H1 (cell line): ENCODE measurements at regions not wholly inside any gene's neighbourhood (a gene's known extent, or its start where the extent isn't known, plus 50 kb on each side); places are given as distances from the start of the nearest gene placed in this dataset.
A peak's percentile ranks its signal among the peaks of the same experiment; 100 is the strongest.

Experiments
- CTCF ChIA-PET: fragments of 300-600 bp; sonication (Branson Sonifier 250); formaldehyde crosslinking; loops from one replicate; lab custom pipeline; 2021; ENCODE audit not compliant: partially characterized antibody; lab: Charles Lee
- POLR2A ChIA-PET: fragments of 300-600 bp; sonication (Branson Sonifier 250); formaldehyde crosslinking; loops from one replicate; lab custom pipeline; 2021; ENCODE audit warnings: inconsistent platforms; ENCODE audit not compliant: partially characterized antibody; lab: Charles Lee
- DNase-seq, 2 experiments: peaks; one replicate each; pipeline versions ENCODE4 v3.0.0 to v3.0.0-alpha.2; 2010 to 2022; ENCODE audit warnings: low spot score in 2 of 2, low read depth in 1 of 2, mixed read lengths in 1 of 2
- FAIRE-seq: peaks from 2 replicates; lab custom pipeline; 2011; peaks lifted over from hg19 to GRCh38; lab: Jason Lieb, UNC
- H2AFZ ChIP-seq: 2 replicates; pipeline ENCODE4 v1.8.1; 2012; ENCODE audit warnings: low read length, inconsistent platforms
- H2AK5ac ChIP-seq: 2 replicates; pipeline ENCODE4 v1.6.1; 2013; ENCODE audit warnings: low read depth, low read length
- H2BK120ac ChIP-seq: replicated peaks from 2 replicates; pipeline ENCODE3; 2013; ENCODE audit warnings: low read depth, low read length, inconsistent platforms
- H2BK12ac ChIP-seq: 2 replicates; pipeline ENCODE4 v1.6.1; 2013; ENCODE audit warnings: low read depth, low read length
- H2BK15ac ChIP-seq: 2 replicates; pipeline ENCODE4 v1.6.1; 2013; ENCODE audit warnings: low read length
- H2BK20ac ChIP-seq: 2 replicates; pipeline ENCODE4 v1.6.1; 2013; ENCODE audit warnings: low read length
- H2BK5ac ChIP-seq: 2 replicates; pipeline ENCODE4 v1.6.1; 2013; ENCODE audit warnings: low read depth, low read length
- H3K14ac ChIP-seq: 2 replicates; pipeline ENCODE4 v1.6.1; 2013; ENCODE audit warnings: inconsistent platforms; ENCODE audit not compliant: insufficient read length
- H3K18ac ChIP-seq: 2 replicates; pipeline ENCODE4 v1.6.1; 2013; ENCODE audit warnings: low read length; ENCODE audit errors: extremely low read depth
- H3K23ac ChIP-seq: 2 replicates; pipeline ENCODE4 v1.6.1; 2013; ENCODE audit warnings: inconsistent platforms; ENCODE audit not compliant: insufficient read length
- H3K23me2 ChIP-seq: 2 replicates; pipeline ENCODE4 v1.6.1; 2013; ENCODE audit warnings: low read depth, low read length
- H3K27ac ChIP-seq: 2 replicates; pipeline ENCODE4 v1.6.1; 2011; ENCODE audit warnings: low read depth, low read length, inconsistent platforms
- H3K27me3 ChIP-seq, 4 experiments: replicated peaks in 1 of 4; 1 replicate in 1 of 4; 2 replicates in 3 of 4; pipeline versions ENCODE4 v1.6.1 to v1.8.1; 2011 to 2013; ENCODE audit warnings: low read length in 3 of 4, mild to moderate bottlenecking in 3 of 4, inconsistent platforms in 2 of 4, mixed read lengths in 2 of 4, moderate library complexity in 1 of 4; ENCODE audit not compliant: control insufficient read depth in 3 of 4, insufficient read depth in 3 of 4; ENCODE audit errors: extremely low read depth in 1 of 4
- H3K36me3 ChIP-seq, 4 experiments: 2 replicates each; pipeline versions ENCODE4 v1.6.1 to v1.8.1; 2011 to 2013; ENCODE audit warnings: mild to moderate bottlenecking in 4 of 4, low read length in 3 of 4, moderate library complexity in 2 of 4, control low read depth in 1 of 4, inconsistent platforms in 1 of 4; ENCODE audit not compliant: insufficient read depth in 4 of 4, control insufficient read depth in 2 of 4
- H3K4ac ChIP-seq: replicated peaks from 2 replicates; pipeline ENCODE3; 2013; ENCODE audit warnings: low read length, low read depth, mixed read lengths, inconsistent platforms; ENCODE audit not compliant: insufficient read length
- H3K4me1 ChIP-seq, 4 experiments: replicated peaks in 1 of 4; 1 replicate in 1 of 4; 2 replicates in 3 of 4; pipeline versions ENCODE4 v1.6.1 to v1.8.1; 2011 to 2013; ENCODE audit warnings: low read length in 3 of 4, inconsistent platforms in 2 of 4, mixed read lengths in 1 of 4; ENCODE audit not compliant: insufficient read depth in 4 of 4, control insufficient read depth in 3 of 4
- H3K4me2 ChIP-seq, 2 experiments: 2 replicates each; pipeline versions ENCODE4 v1.6.1 to v1.8.1; 2011 to 2013; ENCODE audit warnings: low read depth in 2 of 2, low read length in 2 of 2, control low read depth in 1 of 2, inconsistent platforms in 1 of 2, mild to moderate bottlenecking in 1 of 2; ENCODE audit not compliant: insufficient read depth in 1 of 2
- H3K4me3 ChIP-seq, 4 experiments: fragments of 200-600, 300-600 bp in 1 of 4; sonication (generic), shearing (Covaris generic), sonication (Bioruptor Twin) in 1 of 4; 2 replicates each; pipeline versions ENCODE4 v1.5.1 to v1.8.1; 2011 to 2016; ENCODE audit warnings: low read length in 4 of 4, low read depth in 3 of 4, control low read depth in 2 of 4, inconsistent platforms in 2 of 4, mild to moderate bottlenecking in 2 of 4, mixed read lengths in 1 of 4, moderate library complexity in 1 of 4; ENCODE audit not compliant: insufficient read depth in 2 of 4; ENCODE audit errors: extremely low read depth in 1 of 4
- H3K56ac ChIP-seq: replicated peaks from 2 replicates; pipeline ENCODE3; 2013; ENCODE audit warnings: low read depth, mild to moderate bottlenecking, mixed read lengths, low read length, inconsistent platforms; ENCODE audit not compliant: insufficient read length
- H3K79me1 ChIP-seq: 2 replicates; pipeline ENCODE4 v1.6.1; 2013; ENCODE audit warnings: low read depth, low read length, control low read depth
- H3K79me2 ChIP-seq, 2 experiments: 2 replicates each; pipeline versions ENCODE4 v1.6.1 to v1.8.1; 2012 to 2013; ENCODE audit warnings: low read length in 2 of 2, mild to moderate bottlenecking in 2 of 2, inconsistent platforms in 1 of 2; ENCODE audit not compliant: insufficient read depth in 2 of 2, control insufficient read depth in 1 of 2
- H3K9ac ChIP-seq, 4 experiments: replicated peaks in 1 of 4; 1 replicate in 1 of 4; 2 replicates in 3 of 4; pipeline versions ENCODE4 v1.6.1 to v1.8.1; 2011 to 2013; ENCODE audit warnings: low read depth in 3 of 4, low read length in 3 of 4, control low read depth in 2 of 4, mild to moderate bottlenecking in 2 of 4, moderate library complexity in 2 of 4, inconsistent platforms in 1 of 4; ENCODE audit errors: extremely low read depth in 1 of 4
- H3K9me3 ChIP-seq, 2 experiments: 2 replicates each; pipeline versions ENCODE4 v1.6.1 to v1.8.1; 2012 to 2013; ENCODE audit warnings: mild to moderate bottlenecking in 2 of 2, moderate library complexity in 2 of 2, control low read depth in 1 of 2, inconsistent platforms in 1 of 2, low read depth in 1 of 2, low read length in 1 of 2, mixed read lengths in 1 of 2; ENCODE audit not compliant: insufficient read depth in 2 of 2
- H4K20me1 ChIP-seq, 2 experiments: replicated peaks in 1 of 2; 2 replicates each; pipeline versions ENCODE3 to v1.8.1; 2011 to 2013; ENCODE audit warnings: inconsistent platforms in 2 of 2, low read length in 2 of 2, mild to moderate bottlenecking in 1 of 2; ENCODE audit not compliant: insufficient read depth in 2 of 2, control insufficient read depth in 1 of 2
- H4K5ac ChIP-seq: 2 replicates; pipeline ENCODE4 v1.6.1; 2013; ENCODE audit warnings: low read length, low read depth, mixed read lengths, inconsistent platforms; ENCODE audit not compliant: insufficient read length
- H4K8ac ChIP-seq: 2 replicates; pipeline ENCODE4 v1.8.0; 2013; ENCODE audit warnings: mild to moderate bottlenecking, moderate library complexity, low read length, inconsistent platforms; ENCODE audit not compliant: insufficient read depth; ENCODE audit errors: extremely low read depth
- H4K91ac ChIP-seq: replicated peaks from 2 replicates; pipeline ENCODE3; 2013; ENCODE audit warnings: low read length, mixed read lengths, inconsistent platforms; ENCODE audit not compliant: insufficient read length
- ATF2 ChIP-seq: IDR thresholded peaks from 2 replicates; pipeline ENCODE4 v1.6.1; 2012; ENCODE audit warnings: low read length, inconsistent platforms
- BRCA1 ChIP-seq: IDR thresholded peaks from 2 replicates; pipeline ENCODE4 v1.6.1; 2012; ENCODE audit warnings: low read depth, low read length, improper control_type of control experiment
- CTCF ChIP-seq, 3 experiments: IDR thresholded peaks; 1 replicate in 2 of 3; 2 replicates in 1 of 3; pipeline versions ENCODE4 v1.5.1 to v1.6.1; 2011; ENCODE audit warnings: low read length in 3 of 3, mild to moderate bottlenecking in 3 of 3, inconsistent platforms in 2 of 3, low read depth in 1 of 3, moderate library complexity in 1 of 3; ENCODE audit not compliant: insufficient read depth in 1 of 3; ENCODE audit errors: control extremely low read depth in 1 of 3
- HDAC6 ChIP-seq: IDR thresholded peaks from one replicate; pipeline ENCODE4 v1.7.1; 2012; ENCODE audit warnings: low read depth, mild to moderate bottlenecking, inconsistent platforms, low read length, moderate library complexity
- RXRA ChIP-seq: IDR thresholded peaks from 2 replicates; pipeline ENCODE4 v1.6.1; 2011; ENCODE audit warnings: low read depth, mild to moderate bottlenecking, low read length, moderate library complexity; ENCODE audit not compliant: insufficient read depth
- TAF7 ChIP-seq: optimal IDR thresholded peaks from 2 replicates; pipeline ENCODE3; 2011; ENCODE audit warnings: low read depth, mild to moderate bottlenecking, inconsistent platforms, low read length, moderate library complexity, borderline replicate concordance
- USF2 ChIP-seq: IDR thresholded peaks from 2 replicates; pipeline ENCODE4 v1.6.1; 2011; ENCODE audit warnings: low read length, improper control_type of control experiment
- ZNF274 ChIP-seq: IDR thresholded peaks from 2 replicates; pipeline ENCODE4 v1.7.0; 2012; ENCODE audit warnings: low read length, borderline replicate concordance; ENCODE audit errors: extremely low read depth
- WGBS, 2 experiments: shearing (Covaris generic) in 1 of 2; methylation state at CpG; one replicate each; pipeline versions ENCODE4 v1.1.6 to v1.1.7; 2013 to 2015; ENCODE audit warnings: low lambda C conversion rate in 2 of 2, mixed read lengths in 2 of 2, inconsistent platforms in 1 of 2, low coverage in 1 of 2, missing lambda C conversion rate in 1 of 2; ENCODE audit not compliant: insufficient replicate concordance in 2 of 2, insufficient coverage in 1 of 2, insufficient read length in 1 of 2; ENCODE audit errors: extremely low coverage in 1 of 2, missing lambda C conversion rate in 1 of 2; 5-methylcytosine and 5-hydroxymethylcytosine counted together

GRCh38 chr16:54512467-54512995 lies 225.9 kb upstream of the IRX3 start:
- H3K18ac ChIP-seq: no peak overlapping the region
- no peaks in the 10 kb centered on the region for H3K79me2 ChIP-seq
- H3K36me3 ChIP-seq: no peaks in the 10 kb centered on the region; a peak in 1 of 8 replicates
- no peak overlapping the region for H2BK15ac ChIP-seq
- no peaks in the 10 kb centered on the region for H4K20me1 ChIP-seq
- H3K4me3 ChIP-seq: no peak overlapping the region
- no peak overlapping the region for H3K56ac ChIP-seq
- ChIA-PET POLR2A (no interaction called here), CTCF (no interaction called here)
- H2BK20ac ChIP-seq: no peak overlapping the region
- H3K9ac ChIP-seq: no peak overlapping the region
- no peaks in the 10 kb centered on the region for H3K23me2 ChIP-seq
- H3K23ac ChIP-seq: no peak overlapping the region
- 0 out of 2 replicates have a peak overlapping the region, but pooled peaks have one; percentile 34 for H2AFZ ChIP-seq
- H3K27me3 ChIP-seq: no peaks in the 10 kb centered on the region
- no peaks in the 10 kb centered on the region for H3K9me3 ChIP-seq
- no peak overlapping the region for H2AK5ac ChIP-seq
- H4K91ac ChIP-seq: no peak overlapping the region
- H3K79me1 ChIP-seq: no peaks in the 10 kb centered on the region
- no peak overlapping the region for H3K14ac ChIP-seq
- WGBS, 2 experiments: 86% methylated on average over 16 of the region's 16 CpGs; no CpG with 5 or more reads in 1 of the 2 experiments
- H2BK120ac ChIP-seq: no peak overlapping the region
- H2BK12ac ChIP-seq: no peak overlapping the region
- H2BK5ac ChIP-seq: no peak overlapping the region
- H4K5ac ChIP-seq: no peak overlapping the region
- H3K4me2 ChIP-seq: no peak overlapping the region
- no peak overlapping the region for H4K8ac ChIP-seq
- no peak overlapping the region for H3K27ac ChIP-seq
- H3K4ac ChIP-seq: no peak overlapping the region
- peaks cover 0 to 9% (median 3%) of the 10 kb centered on the region in 4 experiments; a peak in 4 of 7 replicates for H3K4me1 ChIP-seq
- DNase-seq: no peak
- FAIRE-seq: no peak
- no peak for TF ChIP-seq HDAC6
- TF ChIP-seq RXRA: no peak
- TF ChIP-seq ATF2: no peak
- no peak for TF ChIP-seq USF2
- TF ChIP-seq TAF7: no peak
- TF ChIP-seq BRCA1: no peak
- TF ChIP-seq CTCF (IDR thresholded peaks at IDR 0.05; ENCODE audit: control extremely low read depth in 1 of 3, insufficient read depth in 1 of 3, low read depth in 1 of 3, low read length in 3 of 3): no peak
- no peak for TF ChIP-seq ZNF274
